Right cardiac atrium (tissue), 5 donors: ENCODE measurements at regions not wholly inside any gene's neighbourhood (a gene's known extent, or its start where the extent isn't known, plus 50 kb on each side); places are given as distances from the start of the nearest gene placed in this dataset.

ENCODE experiments used
- ATAC-seq, 2 donors: fragments of 200-7000 bp; cut with Tn5 transposase; one replicate each; pipeline versions ENCODE4 v1.8.0 to v1.9.1; 2020; ENCODE audit warnings: moderate library complexity in 2 of 2, mild to moderate bottlenecking in 1 of 2
- DNase-seq, 3 donors: peaks; one replicate each; pipeline ENCODE4 v3.0.0-alpha.2; 2020
- H3K27ac ChIP-seq: one replicate; pipeline ENCODE4 v1.5.1; 2013; ENCODE audit warnings: mild to moderate bottlenecking, low read length, control low read depth, moderate library complexity
- H3K27me3 ChIP-seq: one replicate; pipeline ENCODE4 v1.6.1; 2013; ENCODE audit not compliant: control insufficient read depth, insufficient read depth
- H3K4me1 ChIP-seq: one replicate; pipeline ENCODE4 v1.6.1; 2013; ENCODE audit warnings: low read length; ENCODE audit not compliant: control insufficient read depth, insufficient read depth
- H3K4me3 ChIP-seq: one replicate; pipeline ENCODE4 v1.5.1; 2013; ENCODE audit warnings: low read length, control low read depth
- H3K9me3 ChIP-seq: one replicate; pipeline ENCODE4 v1.6.1; 2013; ENCODE audit warnings: low read length; ENCODE audit not compliant: control insufficient read depth
- WGBS: extraction: QIAGEN DNeasy Blood & Tissue Kit; methylation state at CpG from one replicate; pipeline ENCODE4 v1.1.7; 2013; 5-methylcytosine and 5-hydroxymethylcytosine counted together
- intact Hi-C, 4 donors: fragments of 100-400 bp; cut with DNase I; formaldehyde crosslinking; loops; one replicate each; pipeline versions ENCODE4 v1.11.0 to v1.14.0; 2022 to 2023
- donor health status: healthy with polysubstance abuse.
- donor health status: DM: no; HTN: yes; CAD: no.
- donor health status: DM: no; HTN: no; CAD: no.
- donor health status: DM: no; HTN: yes; CAD: no; lungs with severe emphysema.
- donor health status: DM: yes; HTN: yes; CAD: no.

GRCh38 chr19:28971513-28971912 lies 241.4 kb downstream of the UQCRFS1 start:
- DNase-seq = no peak

GRCh38 chr19:28971049-28971448 lies 241.9 kb downstream of the UQCRFS1 start:
- Histone ChIP-seq H3K9me3 (no peaks in the 10 kb centered on the region), H3K4me3 (no peak overlapping the region), H3K27me3 (no peaks in the 10 kb centered on the region), H3K27ac (no peak overlapping the region), H3K4me1 (no peaks in the 10 kb centered on the region)
- intact Hi-C loops = no loop called here
- DNase-seq (peak in 1 of 3 donors; percentile 54), ATAC-seq (no peak)
- WGBS = 47% methylated on average over 6 of the region's 6 CpGs

More at GRCh38 chr19:28971513-28971912, 241.4 kb downstream of the UQCRFS1 start:
- no peak overlapping the region for H3K27ac ChIP-seq
- no peak for ATAC-seq
- WGBS = 80% methylated on average over 2 of the region's 2 CpGs
- H3K4me3 ChIP-seq = no peak overlapping the region
- H3K9me3 ChIP-seq = no peaks in the 10 kb centered on the region
- intact Hi-C loops = no loop called here
- H3K27me3 ChIP-seq = no peaks in the 10 kb centered on the region
- no peaks in the 10 kb centered on the region for H3K4me1 ChIP-seq

GRCh38 chr19:28968721-28969120 lies 244.2 kb downstream of the UQCRFS1 start:
- Histone ChIP-seq H3K4me1 (no peaks in the 10 kb centered on the region), H3K27ac (no peak overlapping the region), H3K27me3 (no peaks in the 10 kb centered on the region), H3K9me3 (no peaks in the 10 kb centered on the region), H3K4me3 (no peak overlapping the region)
- DNase-seq (no peak), ATAC-seq (no peak)
- 86% methylated on average over 2 of the region's 2 CpGs for WGBS
- intact Hi-C loops = no loop called here

- ATAC-seq (peak; percentile 79 to 86), DNase-seq (no peak)
- H3K4me1 ChIP-seq = no peaks in the 10 kb centered on the region
- WGBS = 44% methylated on average over 8 of the region's 8 CpGs
- H3K4me3 ChIP-seq = no peak overlapping the region
- no peaks in the 10 kb centered on the region for H3K9me3 ChIP-seq
- intact Hi-C loops = no loop called here
- no peaks in the 10 kb centered on the region for H3K27me3 ChIP-seq
- no peak overlapping the region for H3K27ac ChIP-seq
These were observed 246.1 kb downstream of the UQCRFS1 start for GRCh38 chr19:28966737-28967399.

GRCh38 chr19:28964500-28964899 lies 248.5 kb downstream of the UQCRFS1 start:
- no peaks in the 10 kb centered on the region for H3K9me3 ChIP-seq
- H3K27ac ChIP-seq = no peak overlapping the region
- ATAC-seq (no peak), DNase-seq (no peak)
- intact Hi-C loops = no loop called here
- 61% methylated on average over 2 of the region's 2 CpGs for WGBS
- no peaks in the 10 kb centered on the region for H3K4me1 ChIP-seq
- H3K4me3 ChIP-seq = no peak overlapping the region
- H3K27me3 ChIP-seq = no peaks in the 10 kb centered on the region

GRCh38 chr19:28963486-28964250 lies 249.3 kb downstream of the UQCRFS1 start:
- Histone ChIP-seq H3K4me1 (no peaks in the 10 kb centered on the region), H3K27ac (no peak overlapping the region), H3K9me3 (no peaks in the 10 kb centered on the region), H3K27me3 (no peaks in the 10 kb centered on the region), H3K4me3 (no peak overlapping the region)
- intact Hi-C loops = no loop called here
- 76% methylated on average over 7 of the region's 7 CpGs for WGBS
- DNase-seq = no peak
- no peak for ATAC-seq

- no peak for ATAC-seq
- intact Hi-C loops = no loop called here
- no peaks in the 10 kb centered on the region for H3K27me3 ChIP-seq
- H3K4me3 ChIP-seq = no peak overlapping the region
- H3K4me1 ChIP-seq = no peaks in the 10 kb centered on the region
- no peak for DNase-seq
- WGBS = 72% methylated on average over 1 of the region's 1 CpG
- no peak overlapping the region for H3K27ac ChIP-seq
- H3K9me3 ChIP-seq = no peaks in the 10 kb centered on the region
These were observed 251.0 kb downstream of the UQCRFS1 start for GRCh38 chr19:28961772-28962500.

- Histone ChIP-seq H3K27me3 (no peaks in the 10 kb centered on the region), H3K9me3 (no peaks in the 10 kb centered on the region), H3K4me3 (no peak overlapping the region), H3K27ac (no peak overlapping the region), H3K4me1 (no peaks in the 10 kb centered on the region)
- no peak for DNase-seq
- 61% methylated on average over 4 of the region's 4 CpGs for WGBS
- no peak for ATAC-seq
- intact Hi-C loops = no loop called here
These were observed 251.8 kb downstream of the UQCRFS1 start for GRCh38 chr19:28960986-28961705.

- 88% methylated on average over 1 of the region's 1 CpG for WGBS
- H3K4me3 ChIP-seq = no peak overlapping the region
- no peak for ATAC-seq
- intact Hi-C loops = no loop called here
- H3K27me3 ChIP-seq = no peaks in the 10 kb centered on the region
- no peak for DNase-seq
- no peak overlapping the region for H3K27ac ChIP-seq
- no peaks in the 10 kb centered on the region for H3K4me1 ChIP-seq
- no peaks in the 10 kb centered on the region for H3K9me3 ChIP-seq
These were observed 252.4 kb downstream of the UQCRFS1 start for GRCh38 chr19:28960586-28960985.

GRCh38 chr19:28956961-28957360 lies 256.0 kb downstream of the UQCRFS1 start:
- intact Hi-C loops = no loop called here
- Histone ChIP-seq H3K4me3 (no peak overlapping the region), H3K4me1 (no peaks in the 10 kb centered on the region), H3K27me3 (no peaks in the 10 kb centered on the region), H3K9me3 (no peaks in the 10 kb centered on the region), H3K27ac (no peak overlapping the region)
- DNase-seq = no peak
- ATAC-seq = no peak
- 79% methylated on average over 2 of the region's 2 CpGs for WGBS

GRCh38 chr19:28956421-28956820 lies 256.5 kb downstream of the UQCRFS1 start:
- Histone ChIP-seq H3K27ac (no peak overlapping the region), H3K4me3 (no peak overlapping the region), H3K4me1 (no peaks in the 10 kb centered on the region), H3K27me3 (no peaks in the 10 kb centered on the region), H3K9me3 (no peaks in the 10 kb centered on the region)
- no peak for DNase-seq
- WGBS = 77% methylated on average over 3 of the region's 3 CpGs
- intact Hi-C loops = no loop called here
- no peak for ATAC-seq
